Adipocyte (in vitro differentiated cells): ENCODE measurements at regions not wholly inside any gene's neighbourhood (a gene's known extent, or its start where the extent isn't known, plus 50 kb on each side); places are given as distances from the start of the nearest gene placed in this dataset.

Experiments
- DNase-seq: peaks from one replicate; pipeline ENCODE4 v3.0.0-alpha.2; 2015; ENCODE audit warnings: low read depth
- H3K27me3 ChIP-seq: replicated peaks from 2 replicates; pipeline ENCODE4 v1.7.0; 2013; ENCODE audit warnings: mild to moderate bottlenecking, low read length, moderate library complexity; ENCODE audit not compliant: control insufficient read depth, insufficient read depth
- H3K36me3 ChIP-seq: 2 replicates; pipeline ENCODE4 v1.7.0; 2013; ENCODE audit warnings: low read length, mild to moderate bottlenecking, moderate library complexity; ENCODE audit not compliant: control insufficient read depth, insufficient read depth, severe bottlenecking
- H3K4me1 ChIP-seq: 2 replicates; pipeline ENCODE4 v1.7.0; 2013; ENCODE audit warnings: mild to moderate bottlenecking, low read length, moderate library complexity; ENCODE audit not compliant: control insufficient read depth, insufficient read depth
- H3K4me3 ChIP-seq: 2 replicates; pipeline ENCODE4 v1.7.0; 2013; ENCODE audit warnings: mild to moderate bottlenecking, low read length, moderate library complexity
- H3K9ac ChIP-seq: 2 replicates; pipeline ENCODE4 v1.7.0; 2013; ENCODE audit warnings: mild to moderate bottlenecking, low read length, moderate library complexity
- H3K9me3 ChIP-seq: 2 replicates; pipeline ENCODE4 v1.7.0; 2013; ENCODE audit warnings: mild to moderate bottlenecking, low read length, moderate library complexity; ENCODE audit not compliant: control insufficient read depth

GRCh38 chr17:13333661-13334060 lies 268.1 kb downstream of the HS3ST3A1 start:
- Histone ChIP-seq H3K9ac (no peak overlapping the region), H3K27me3 (no peaks in the 10 kb centered on the region), H3K36me3 (no peaks in the 10 kb centered on the region), H3K4me3 (no peak overlapping the region), H3K4me1 (peaks cover 6% of the 10 kb centered on the region), H3K9me3 (no peaks in the 10 kb centered on the region)
- no peak for DNase-seq

GRCh38 chr17:13332207-13332606 lies 269.5 kb downstream of the HS3ST3A1 start:
- Histone ChIP-seq H3K9me3 (no peaks in the 10 kb centered on the region), H3K9ac (no peak overlapping the region), H3K4me1 (no peaks in the 10 kb centered on the region), H3K36me3 (no peaks in the 10 kb centered on the region), H3K4me3 (no peak overlapping the region), H3K27me3 (no peaks in the 10 kb centered on the region)
- no peak for DNase-seq

GRCh38 chr17:13329421-13329820 lies 272.3 kb downstream of the HS3ST3A1 start:
- no peaks in the 10 kb centered on the region for H3K36me3 ChIP-seq
- DNase-seq: no peak
- H3K9ac ChIP-seq: no peak overlapping the region
- H3K4me3 ChIP-seq: no peak overlapping the region
- no peaks in the 10 kb centered on the region for H3K27me3 ChIP-seq
- H3K9me3 ChIP-seq: no peaks in the 10 kb centered on the region
- H3K4me1 ChIP-seq: peaks cover under 1% of the 10 kb centered on the region

GRCh38 chr17:13323990-13324389 lies 277.7 kb downstream of the HS3ST3A1 start:
- Histone ChIP-seq H3K27me3 (no peaks in the 10 kb centered on the region), H3K36me3 (no peaks in the 10 kb centered on the region), H3K4me1 (peaks cover 9% of the 10 kb centered on the region), H3K9ac (no peak overlapping the region), H3K9me3 (no peaks in the 10 kb centered on the region), H3K4me3 (no peak overlapping the region)
- DNase-seq: peak; percentile 5

- Histone ChIP-seq H3K36me3 (no peaks in the 10 kb centered on the region), H3K9ac (no peak overlapping the region), H3K4me1 (peaks cover 9% of the 10 kb centered on the region), H3K27me3 (no peaks in the 10 kb centered on the region), H3K9me3 (no peaks in the 10 kb centered on the region), H3K4me3 (no peak overlapping the region)
- peak; percentile 34 for DNase-seq
Observed at GRCh38 chr17:13321951-13322701, 279.6 kb downstream of the HS3ST3A1 start.

- DNase-seq: no peak
Observed at GRCh38 chr17:13320046-13320785, 281.5 kb downstream of the HS3ST3A1 start.

GRCh38 chr17:13316657-13317056 lies 285.1 kb downstream of the HS3ST3A1 start:
- Histone ChIP-seq H3K27me3 (no peaks in the 10 kb centered on the region), H3K9ac (no peak overlapping the region), H3K36me3 (no peaks in the 10 kb centered on the region), H3K4me3 (no peak overlapping the region), H3K4me1 (no peaks in the 10 kb centered on the region), H3K9me3 (no peaks in the 10 kb centered on the region)
- DNase-seq: no peak

More at GRCh38 chr17:13320046-13320785, 281.5 kb downstream of the HS3ST3A1 start:
- Histone ChIP-seq H3K36me3 (no peaks in the 10 kb centered on the region), H3K9ac (no peak overlapping the region), H3K4me3 (no peak overlapping the region), H3K4me1 (peaks cover 9% of the 10 kb centered on the region), H3K27me3 (no peaks in the 10 kb centered on the region), H3K9me3 (no peaks in the 10 kb centered on the region)

GRCh38 chr17:13311306-13311705 lies 290.4 kb downstream of the HS3ST3A1 start:
- Histone ChIP-seq H3K9ac (no peak overlapping the region), H3K4me3 (no peak overlapping the region), H3K36me3 (no peaks in the 10 kb centered on the region), H3K9me3 (peaks cover 4% of the 10 kb centered on the region), H3K4me1 (no peaks in the 10 kb centered on the region), H3K27me3 (no peaks in the 10 kb centered on the region)
- DNase-seq: peak; percentile 88

GRCh38 chr17:13310858-13311257 lies 290.9 kb downstream of the HS3ST3A1 start:
- Histone ChIP-seq H3K36me3 (no peaks in the 10 kb centered on the region), H3K4me3 (no peak overlapping the region), H3K9ac (no peak overlapping the region), H3K27me3 (no peaks in the 10 kb centered on the region), H3K4me1 (no peaks in the 10 kb centered on the region), H3K9me3 (peaks cover 4% of the 10 kb centered on the region)
- DNase-seq: no peak

GRCh38 chr17:13306310-13306962 lies 288.6 kb upstream of the ELAC2 start:
- Histone ChIP-seq H3K9ac (no peak overlapping the region), H3K4me1 (no peaks in the 10 kb centered on the region), H3K36me3 (no peaks in the 10 kb centered on the region), H3K4me3 (no peak overlapping the region), H3K9me3 (peaks cover 4% of the 10 kb centered on the region), H3K27me3 (no peaks in the 10 kb centered on the region)
- DNase-seq: peak; percentile 67

GRCh38 chr17:13302983-13303382 lies 285.2 kb upstream of the ELAC2 start:
- no peaks in the 10 kb centered on the region for H3K27me3 ChIP-seq
- H3K9me3 ChIP-seq: no peaks in the 10 kb centered on the region
- DNase-seq: no peak
- H3K36me3 ChIP-seq: no peaks in the 10 kb centered on the region
- no peak overlapping the region for H3K9ac ChIP-seq
- no peaks in the 10 kb centered on the region for H3K4me1 ChIP-seq
- H3K4me3 ChIP-seq: no peak overlapping the region
